CD14-positive monocyte (primary cell): ENCODE measurements at regions not wholly inside any gene's neighbourhood (a gene's known extent, or its start where the extent isn't known, plus 50 kb on each side); places are given as distances from the start of the nearest gene placed in this dataset.

Experiments
- DNase-seq, 3 donors: peaks; one replicate each; pipeline ENCODE4 v3.0.0-alpha.2; 2011 to 2022
- H2AFZ ChIP-seq: 2 replicates; pipeline ENCODE4 v1.6.0; 2012; ENCODE audit warnings: mild to moderate bottlenecking, low read depth, low read length, inconsistent platforms; ENCODE audit not compliant: insufficient read depth, poor library complexity, severe bottlenecking
- H3K27ac ChIP-seq, 2 donors: 1 replicate in 1 of 2; 2 replicates in 1 of 2; pipeline ENCODE4 v1.5.1; 2012 to 2013; ENCODE audit warnings: low read length in 2 of 2, control low read depth in 1 of 2, inconsistent platforms in 1 of 2, low read depth in 1 of 2, mild to moderate bottlenecking in 1 of 2
- H3K27me3 ChIP-seq, 2 donors: one replicate each; pipeline versions ENCODE4 v1.6.0 to v1.6.1; 2011 to 2013; ENCODE audit warnings: low read length in 2 of 2; ENCODE audit not compliant: control insufficient read depth in 2 of 2, insufficient read depth in 2 of 2
- H3K36me3 ChIP-seq, 2 donors: replicated peaks in 1 of 2; 1 replicate in 1 of 2; 2 replicates in 1 of 2; pipeline versions ENCODE4 v1.5.1 to v1.6.1; 2012 to 2013; ENCODE audit warnings: low read length in 2 of 2, control low read depth in 1 of 2, inconsistent platforms in 1 of 2, mild to moderate bottlenecking in 1 of 2; ENCODE audit not compliant: insufficient read depth in 2 of 2, control insufficient read depth in 1 of 2
- H3K4me1 ChIP-seq, 2 donors: 1 replicate in 1 of 2; 2 replicates in 1 of 2; pipeline versions ENCODE4 v1.5.1 to v1.6.1; 2012 to 2013; ENCODE audit warnings: low read length in 2 of 2, control low read depth in 1 of 2, inconsistent platforms in 1 of 2, mild to moderate bottlenecking in 1 of 2, moderate library complexity in 1 of 2; ENCODE audit not compliant: insufficient read depth in 2 of 2, control insufficient read depth in 1 of 2
- H3K4me2 ChIP-seq: replicated peaks from 2 replicates; pipeline ENCODE3; 2012; ENCODE audit warnings: low read length, moderate library complexity, mild to moderate bottlenecking; ENCODE audit not compliant: poor library complexity, severe bottlenecking; ENCODE audit errors: extremely low read depth
- H3K4me3 ChIP-seq, 3 experiments: fragments of 200-600 bp in 1 of 3; sonication (generic) in 1 of 3; replicated peaks in 1 of 3; 1 replicate in 2 of 3; 2 replicates in 1 of 3; pipeline ENCODE4 v1.5.1; 2011 to 2013; ENCODE audit warnings: low read length in 3 of 3, mild to moderate bottlenecking in 3 of 3, control low read depth in 2 of 3, low read depth in 2 of 3, inconsistent platforms in 1 of 3, moderate library complexity in 1 of 3
- H3K79me2 ChIP-seq: 2 replicates; pipeline ENCODE4 v1.6.0; 2012; ENCODE audit warnings: mild to moderate bottlenecking, control low read depth, inconsistent platforms, low read length, moderate library complexity; ENCODE audit not compliant: insufficient read depth
- H3K9ac ChIP-seq: 2 replicates; pipeline ENCODE4 v1.6.0; 2017; ENCODE audit warnings: low read length, mild to moderate bottlenecking; ENCODE audit not compliant: insufficient read depth, poor library complexity, severe bottlenecking
- H3K9me3 ChIP-seq, 2 donors: replicated peaks in 1 of 2; 1 replicate in 1 of 2; 2 replicates in 1 of 2; pipeline versions ENCODE4 v1.5.1 to v1.6.1; 2012 to 2013; ENCODE audit warnings: low read length in 2 of 2, control low read depth in 1 of 2; ENCODE audit not compliant: control insufficient read depth in 1 of 2, insufficient read depth in 1 of 2
- H4K20me1 ChIP-seq: 2 replicates; pipeline ENCODE4 v1.6.0; 2012; ENCODE audit warnings: mild to moderate bottlenecking, low read length, control low read depth, moderate library complexity; ENCODE audit not compliant: insufficient read depth
- H3K27ac Mint-ChIP-seq, 7 donors: one replicate each; pipeline ENCODE4 v1.8.0; 2020; ENCODE audit warnings: mild to moderate bottlenecking in 7 of 7, mixed read lengths in 7 of 7, moderate library complexity in 6 of 7, inconsistent platforms in 2 of 7
- H3K27me3 Mint-ChIP-seq, 3 donors: one replicate each; pipeline ENCODE4 v1.8.0; 2021 to 2022; ENCODE audit warnings: low read depth in 3 of 3, mild to moderate bottlenecking in 3 of 3, mixed read lengths in 3 of 3, moderate library complexity in 3 of 3, inconsistent platforms in 1 of 3
- H3K36me3 Mint-ChIP-seq, 2 donors: one replicate each; pipeline ENCODE4 v1.8.0; 2020; ENCODE audit warnings: mixed read lengths in 2 of 2, inconsistent platforms in 1 of 2, mild to moderate bottlenecking in 1 of 2
- H3K4me1 Mint-ChIP-seq: one replicate; pipeline ENCODE4 v1.8.0; 2020; ENCODE audit warnings: mild to moderate bottlenecking, mixed read lengths
- H3K4me3 Mint-ChIP-seq, 2 donors: one replicate each; pipeline ENCODE4 v1.8.0; 2020; ENCODE audit warnings: mild to moderate bottlenecking in 2 of 2, mixed read lengths in 2 of 2, moderate library complexity in 1 of 2
- H3K9me3 Mint-ChIP-seq, 7 donors: one replicate each; pipeline ENCODE4 v1.8.0; 2020 to 2022; ENCODE audit warnings: mixed read lengths in 7 of 7, mild to moderate bottlenecking in 6 of 7, moderate library complexity in 6 of 7, inconsistent platforms in 2 of 7
- CTCF ChIP-seq: fragments of 200-600 bp; IDR thresholded peaks from one replicate; pipeline ENCODE4 v1.8.0; 2022; ENCODE audit warnings: antibody characterized with exemption, mild to moderate bottlenecking
- WGBS: methylation state at CpG from one replicate; pipeline ENCODE4 v1.1.5; 2013; ENCODE audit warnings: missing lambda C conversion rate; ENCODE audit not compliant: insufficient coverage; 5-methylcytosine and 5-hydroxymethylcytosine counted together
- intact Hi-C, 2 donors: fragments of 100-400 bp; cut with micrococcal nuclease; formaldehyde crosslinking; loops; one replicate each; pipeline versions ENCODE4 v1.15.0 to v1.15.1; 2023

DNA sequence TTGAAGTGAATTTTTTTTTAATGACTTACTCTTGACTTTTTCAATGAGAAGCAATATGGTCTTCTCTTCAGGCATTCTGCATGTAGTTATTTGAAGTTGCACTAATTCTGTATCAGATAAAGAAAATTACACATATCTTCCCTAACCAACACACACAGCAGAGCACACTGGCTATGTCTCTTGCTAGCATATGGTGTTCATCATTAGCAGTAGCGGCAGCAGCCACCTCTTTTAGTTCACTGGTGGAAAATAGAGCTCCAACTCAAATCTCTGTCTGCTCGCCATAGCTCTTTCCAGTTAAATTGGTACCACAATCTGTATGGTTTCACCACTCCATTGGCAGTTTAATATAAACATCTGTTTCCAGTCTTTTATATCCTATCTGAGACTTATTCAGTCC, 278.1 kb upstream of the ZEB2 start:
- no peaks in the 10 kb centered on the region for H3K36me3 Mint-ChIP-seq
- H3K27ac Mint-ChIP-seq, result no peak overlapping the region
- no peak overlapping the region for H3K27ac ChIP-seq
- no peak overlapping the region for H3K9ac ChIP-seq
- H3K4me2 ChIP-seq, result no peak overlapping the region
- DNase-seq, result no peak
- no peak for TF ChIP-seq CTCF
- no peaks in the 10 kb centered on the region for H4K20me1 ChIP-seq
- no peaks in the 10 kb centered on the region for H3K27me3 ChIP-seq
- no peaks in the 10 kb centered on the region for H3K4me1 Mint-ChIP-seq
- H3K36me3 ChIP-seq, result no peaks in the 10 kb centered on the region
- no peaks in the 10 kb centered on the region for H3K9me3 ChIP-seq
- intact Hi-C loops, result no loop called here
- H3K27me3 Mint-ChIP-seq, result peaks cover 0 to 1% (median 0%) of the 10 kb centered on the region in 3 donors
- H2AFZ ChIP-seq, result no peak overlapping the region
- H3K79me2 ChIP-seq, result no peaks in the 10 kb centered on the region
- peaks cover 0 to 4% (median 0%) of the 10 kb centered on the region in 7 donors for H3K9me3 Mint-ChIP-seq
- WGBS, result 94% methylated on average over 2 of the region's 2 CpGs
- no peak overlapping the region for H3K4me3 Mint-ChIP-seq
- no peak overlapping the region for H3K4me3 ChIP-seq
- no peaks in the 10 kb centered on the region for H3K4me1 ChIP-seq

DNA sequence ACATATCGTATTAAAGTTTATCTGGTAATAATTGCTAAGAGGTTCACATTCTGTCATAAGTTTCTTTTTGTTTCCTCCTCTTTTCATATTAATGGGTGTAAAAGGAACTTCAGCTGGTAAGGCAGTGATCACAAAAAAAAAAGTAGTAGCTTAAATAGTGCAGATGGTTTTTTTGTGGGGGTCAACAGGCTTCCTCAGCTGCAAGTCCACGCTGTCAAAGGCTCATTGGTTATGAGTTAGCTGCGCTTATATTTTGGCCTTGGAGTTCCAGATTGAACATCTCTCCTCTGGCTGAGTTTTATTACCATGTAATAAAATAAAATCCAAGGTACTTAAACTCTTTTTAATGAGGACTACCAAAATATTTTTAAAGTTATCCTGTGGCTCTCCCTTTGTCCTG, 277.0 kb upstream of the ZEB2 start:
- TF ChIP-seq CTCF, result no peak
- Histone ChIP-seq H2AFZ (no peak overlapping the region), H3K36me3 (no peaks in the 10 kb centered on the region), H3K4me3 (no peak overlapping the region), H3K4me2 (no peak overlapping the region), H3K9me3 (no peaks in the 10 kb centered on the region), H3K4me1 (no peaks in the 10 kb centered on the region), H4K20me1 (no peaks in the 10 kb centered on the region), H3K27ac (no peak overlapping the region), H3K9ac (no peak overlapping the region), H3K27me3 (no peaks in the 10 kb centered on the region), H3K79me2 (no peaks in the 10 kb centered on the region)
- Mint-ChIP-seq H3K4me3 (no peak overlapping the region), H3K27me3 (no peaks in the 10 kb centered on the region), H3K27ac (no peak overlapping the region), H3K9me3 (peaks cover 0 to 4% (median 0%) of the 10 kb centered on the region in 7 donors), H3K36me3 (no peaks in the 10 kb centered on the region), H3K4me1 (no peaks in the 10 kb centered on the region)
- DNase-seq, result no peak
- WGBS, result no CpG with 5 or more reads among the region's 3 CpGs
- intact Hi-C loops, result no loop called here
